Suprapubic skin (tissue), 4 donors: ENCODE measurements at regions not wholly inside any gene's neighbourhood (a gene's known extent, or its start where the extent isn't known, plus 50 kb on each side); places are given as distances from the start of the nearest gene placed in this dataset.

Experiments used
- CTCF ChIP-seq, 2 donors: fragments of 200-600 bp in 1 of 2; fragments of 450-650 bp in 1 of 2; sonication (generic) in 1 of 2; IDR thresholded peaks; one replicate each; pipeline ENCODE4 v1.5.1; 2016 to 2019; ENCODE audit warnings: antibody characterized with exemption in 2 of 2, mild to moderate bottlenecking in 1 of 2, moderate library complexity in 1 of 2
- EP300 ChIP-seq: sonication (generic); formaldehyde crosslinking; IDR thresholded peaks from one replicate; pipeline ENCODE4 v1.6.1; 2017; ENCODE audit warnings: antibody characterized with exemption
- POLR2A ChIP-seq, 2 donors: fragments of 450-650 bp; IDR thresholded peaks; one replicate each; pipeline ENCODE4 v1.6.1; 2017; ENCODE audit warnings: antibody characterized with exemption in 2 of 2, mild to moderate bottlenecking in 2 of 2, moderate library complexity in 2 of 2
- POLR2AphosphoS5 ChIP-seq, 3 donors: sonication (generic); formaldehyde crosslinking; IDR thresholded peaks; one replicate each; pipeline ENCODE4 v1.6.1; 2017; ENCODE audit warnings: antibody characterized with exemption in 3 of 3

GRCh38 chr11:109051200-109051599, 370.8 kb upstream of the C11orf87 start:
- no peak for TF ChIP-seq POLR2AphosphoS5 (IDR thresholded peaks at IDR 0.05)
- no peak for TF ChIP-seq CTCF (IDR thresholded peaks at IDR 0.05)
- no peak for TF ChIP-seq EP300
- TF ChIP-seq POLR2A (IDR thresholded peaks at IDR 0.05) = no peak
